GM21737 (cell line): ENCODE measurements at regions not wholly inside any gene's neighbourhood (a gene's known extent, or its start where the extent isn't known, plus 50 kb on each side); places are given as distances from the start of the nearest gene placed in this dataset.
A peak's percentile ranks its signal among the peaks of the same experiment; 100 is the strongest.

Source experiments
- ATAC-seq: cut with Tn5 transposase; IDR thresholded peaks from one replicate; pipeline ENCODE4 v1.9.1; 2021; ENCODE audit warnings: mild to moderate bottlenecking, moderate library complexity; ENCODE audit not compliant: unreplicated experiment

GRCh38 chr4:111982089-111982488 is 163.2 kb upstream of the FAM241A start:
- no peak for ATAC-seq

GRCh38 chr4:111984169-111984819 is 161.0 kb upstream of the FAM241A start:
- no peak for ATAC-seq

GRCh38 chr4:111985426-111985825 is 159.8 kb upstream of the FAM241A start:
- ATAC-seq, result no peak

- ATAC-seq, result no peak
Observed at GRCh38 chr4:111986095-111986494, 159.2 kb upstream of the FAM241A start.

GRCh38 chr4:111988514-111988913 is 156.7 kb upstream of the FAM241A start:
- no peak for ATAC-seq

- ATAC-seq, result no peak
Observed at GRCh38 chr4:111989817-111990216, 155.4 kb upstream of the FAM241A start.

- ATAC-seq, result peak; percentile 97
Observed at GRCh38 chr4:111991163-111991562, 154.1 kb upstream of the FAM241A start.

- ATAC-seq, result no peak
Observed at GRCh38 chr4:111991797-111992196, 153.5 kb upstream of the FAM241A start.

GRCh38 chr4:111992351-111993168 is 152.7 kb upstream of the FAM241A start:
- ATAC-seq, result no peak

GRCh38 chr4:111994392-111994791 is 150.9 kb upstream of the FAM241A start:
- ATAC-seq, result no peak

GRCh38 chr4:111997785-111998184 is 147.5 kb upstream of the FAM241A start:
- ATAC-seq, result no peak

- ATAC-seq, result no peak
Observed at GRCh38 chr4:111999801-112000200, 145.5 kb upstream of the FAM241A start.

GRCh38 chr4:112001041-112001440 is 144.2 kb upstream of the FAM241A start:
- ATAC-seq, result no peak

GRCh38 chr4:112002248-112002661 is 143.0 kb upstream of the FAM241A start:
- no peak for ATAC-seq

GRCh38 chr4:112003231-112003907 is 141.9 kb upstream of the FAM241A start:
- no peak for ATAC-seq

- no peak for ATAC-seq
Observed at GRCh38 chr4:112005027-112005426, 140.2 kb upstream of the FAM241A start.

- ATAC-seq, result no peak
Observed at GRCh38 chr4:112007391-112007790, 137.9 kb upstream of the FAM241A start.

- no peak for ATAC-seq
Observed at GRCh38 chr4:112015960-112016359, 129.3 kb upstream of the FAM241A start.

GRCh38 chr4:112023402-112023950 is 121.8 kb upstream of the FAM241A start:
- ATAC-seq, result no peak

GRCh38 chr4:112026058-112026457 is 119.2 kb upstream of the FAM241A start:
- ATAC-seq, result no peak

GRCh38 chr4:112029771-112030171 is 115.5 kb upstream of the FAM241A start:
- no peak for ATAC-seq
